Lower lobe of right lung (tissue), 2 donors: ENCODE measurements at regions not wholly inside any gene's neighbourhood (a gene's known extent, or its start where the extent isn't known, plus 50 kb on each side); places are given as distances from the start of the nearest gene placed in this dataset.
A peak's percentile ranks its signal among the peaks of the same experiment; 100 is the strongest.

Source experiments
- ATAC-seq, 2 donors: fragments of 200-7000 bp; cut with Tn5 transposase; one replicate each; pipeline ENCODE4 v1.9.1; 2020 to 2022; ENCODE audit warnings: mild to moderate bottlenecking in 2 of 2, moderate library complexity in 2 of 2
- DNase-seq: peaks from one replicate; pipeline ENCODE4 v3.0.0-alpha.2; 2020
- H3K27ac ChIP-seq: fragments of 200-600 bp; one replicate; pipeline ENCODE4 v1.8.0; 2022
- H3K27me3 ChIP-seq: fragments of 200-600 bp; one replicate; pipeline ENCODE4 v1.8.0; 2022; ENCODE audit warnings: low read depth
- H3K36me3 ChIP-seq: fragments of 200-600 bp; one replicate; pipeline ENCODE4 v1.8.0; 2022; ENCODE audit warnings: mild to moderate bottlenecking
- H3K4me1 ChIP-seq: fragments of 200-600 bp; one replicate; pipeline ENCODE4 v1.8.0; 2022
- H3K4me3 ChIP-seq: fragments of 200-600 bp; one replicate; pipeline ENCODE4 v1.8.0; 2022; ENCODE audit warnings: mild to moderate bottlenecking
- H3K9me3 ChIP-seq: fragments of 200-600 bp; one replicate; pipeline ENCODE4 v1.8.0; 2022
- intact Hi-C: fragments of 100-400 bp; cut with DNase I; formaldehyde crosslinking; loops from one replicate; pipeline ENCODE4 v1.11.0; 2022
- TF ChIP-seq, protein P1 (sequence below): fragments of 200-600 bp; IDR thresholded peaks from one replicate; pipeline ENCODE4 v1.8.0; 2022; ENCODE audit warnings: antibody characterized with exemption, mild to moderate bottlenecking
- donor health status: DM: no; HTN: yes; CAD: no; lungs with severe emphysema.

DNA sequence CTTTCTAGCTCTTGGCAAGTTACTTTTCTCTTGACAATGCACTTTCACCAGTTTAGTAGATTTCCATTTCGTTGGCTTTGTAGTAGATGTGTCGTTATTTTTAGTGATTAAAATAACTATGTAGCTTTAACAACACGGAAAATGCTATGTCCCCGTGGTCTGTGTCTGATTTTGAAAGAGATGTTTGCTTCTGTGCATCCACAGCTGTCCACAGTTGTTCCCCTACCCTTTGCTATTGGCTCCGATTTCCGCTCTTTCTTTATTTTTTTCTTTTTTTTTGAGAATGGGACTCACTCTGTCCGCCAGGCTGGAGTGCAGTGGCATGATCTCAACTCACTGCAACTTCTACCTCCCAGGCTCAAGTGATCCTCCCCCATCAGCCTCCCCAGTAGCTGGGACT is 533.9 kb downstream of the IRX1 start:
- Histone ChIP-seq H3K9me3 (no peaks in the 10 kb centered on the region), H3K4me1 (no peaks in the 10 kb centered on the region), H3K27me3 (no peaks in the 10 kb centered on the region), H3K36me3 (no peaks in the 10 kb centered on the region), H3K27ac (no peak overlapping the region), H3K4me3 (no peak overlapping the region)
- intact Hi-C loops, result no loop called here
- DNase-seq (no peak), ATAC-seq (no peak)
- TF ChIP-seq, protein P1, sequence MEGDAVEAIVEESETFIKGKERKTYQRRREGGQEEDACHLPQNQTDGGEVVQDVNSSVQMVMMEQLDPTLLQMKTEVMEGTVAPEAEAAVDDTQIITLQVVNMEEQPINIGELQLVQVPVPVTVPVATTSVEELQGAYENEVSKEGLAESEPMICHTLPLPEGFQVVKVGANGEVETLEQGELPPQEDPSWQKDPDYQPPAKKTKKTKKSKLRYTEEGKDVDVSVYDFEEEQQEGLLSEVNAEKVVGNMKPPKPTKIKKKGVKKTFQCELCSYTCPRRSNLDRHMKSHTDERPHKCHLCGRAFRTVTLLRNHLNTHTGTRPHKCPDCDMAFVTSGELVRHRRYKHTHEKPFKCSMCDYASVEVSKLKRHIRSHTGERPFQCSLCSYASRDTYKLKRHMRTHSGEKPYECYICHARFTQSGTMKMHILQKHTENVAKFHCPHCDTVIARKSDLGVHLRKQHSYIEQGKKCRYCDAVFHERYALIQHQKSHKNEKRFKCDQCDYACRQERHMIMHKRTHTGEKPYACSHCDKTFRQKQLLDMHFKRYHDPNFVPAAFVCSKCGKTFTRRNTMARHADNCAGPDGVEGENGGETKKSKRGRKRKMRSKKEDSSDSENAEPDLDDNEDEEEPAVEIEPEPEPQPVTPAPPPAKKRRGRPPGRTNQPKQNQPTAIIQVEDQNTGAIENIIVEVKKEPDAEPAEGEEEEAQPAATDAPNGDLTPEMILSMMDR, result no peak

DNA sequence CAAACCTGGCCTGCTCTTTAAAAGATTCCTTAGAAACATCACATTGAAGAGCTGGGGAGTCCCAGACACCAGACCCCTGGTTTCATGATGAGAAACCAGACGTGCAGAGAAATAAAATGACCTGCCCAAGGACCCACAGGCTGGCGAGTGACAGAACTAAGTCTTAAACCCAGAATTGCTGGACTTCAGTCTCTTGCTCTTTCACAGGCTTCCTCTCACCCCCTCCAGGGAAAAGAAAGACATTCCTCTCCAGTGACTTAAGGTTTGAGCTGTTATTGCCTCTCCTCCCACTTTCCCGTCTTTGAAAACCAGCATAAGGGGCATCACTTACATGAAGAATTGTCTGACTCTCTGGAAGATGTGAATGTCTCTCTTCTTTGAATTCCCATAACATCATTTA is 535.2 kb downstream of the IRX1 start:
- TF ChIP-seq, protein P1, result no peak
- no peaks in the 10 kb centered on the region for H3K36me3 ChIP-seq
- no peak overlapping the region for H3K27ac ChIP-seq
- ATAC-seq, result no peak
- H3K4me1 ChIP-seq, result no peaks in the 10 kb centered on the region
- intact Hi-C loops, result no loop called here
- H3K9me3 ChIP-seq, result no peaks in the 10 kb centered on the region
- DNase-seq, result no peak
- no peak overlapping the region for H3K4me3 ChIP-seq
- no peaks in the 10 kb centered on the region for H3K27me3 ChIP-seq

DNA sequence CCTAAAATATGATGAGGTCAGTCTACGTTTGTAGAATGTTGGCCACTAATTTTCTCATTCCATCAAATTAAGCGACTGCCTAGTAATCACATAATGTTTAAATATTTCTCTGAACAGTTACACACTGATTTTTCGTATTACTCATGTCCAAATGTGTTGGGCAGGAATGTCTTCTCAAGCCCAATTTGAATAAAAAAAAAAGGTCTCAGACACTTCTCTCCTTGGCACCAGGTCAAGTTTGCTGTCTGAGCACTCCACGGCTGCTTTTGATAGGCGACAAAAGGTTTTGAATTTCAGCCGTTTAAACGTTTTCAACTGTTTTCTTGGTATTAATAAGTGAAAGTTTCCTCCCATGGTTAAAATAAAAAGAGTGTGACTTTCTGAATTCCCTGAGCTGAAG is 542.1 kb downstream of the IRX1 start:
- intact Hi-C loops, result no loop called here
- Histone ChIP-seq H3K4me3 (no peak overlapping the region), H3K36me3 (no peaks in the 10 kb centered on the region), H3K9me3 (no peaks in the 10 kb centered on the region), H3K27me3 (no peaks in the 10 kb centered on the region), H3K27ac (no peak overlapping the region), H3K4me1 (no peaks in the 10 kb centered on the region)
- TF ChIP-seq, protein P1, result no peak
- ATAC-seq (no peak), DNase-seq (no peak)

DNA sequence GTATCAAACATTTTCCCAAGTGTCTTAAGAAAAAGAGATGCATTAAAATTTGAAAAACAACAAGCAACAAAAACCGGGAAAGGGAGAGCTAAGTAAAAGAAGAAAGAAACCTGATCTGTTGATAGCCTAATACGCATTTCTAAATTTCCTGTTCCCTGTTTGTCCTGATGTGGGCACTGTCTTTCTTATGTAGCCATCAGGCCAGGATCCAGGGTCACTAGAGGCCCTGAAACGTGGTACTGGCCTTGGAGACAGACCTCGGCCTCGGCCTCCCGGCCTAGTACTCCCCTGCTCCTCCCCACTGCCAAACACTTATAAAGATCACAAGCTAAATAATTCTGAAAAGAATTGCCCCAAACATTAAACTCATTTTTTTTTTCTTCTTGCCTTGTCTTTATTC is 547.2 kb downstream of the IRX1 start:
- Histone ChIP-seq H3K9me3 (no peaks in the 10 kb centered on the region), H3K4me3 (no peak overlapping the region), H3K27me3 (no peaks in the 10 kb centered on the region), H3K36me3 (no peaks in the 10 kb centered on the region), H3K4me1 (no peaks in the 10 kb centered on the region), H3K27ac (no peak overlapping the region)
- intact Hi-C loops, result no loop called here
- TF ChIP-seq, protein P1, result no peak
- no peak for DNase-seq
- ATAC-seq, result no peak

DNA sequence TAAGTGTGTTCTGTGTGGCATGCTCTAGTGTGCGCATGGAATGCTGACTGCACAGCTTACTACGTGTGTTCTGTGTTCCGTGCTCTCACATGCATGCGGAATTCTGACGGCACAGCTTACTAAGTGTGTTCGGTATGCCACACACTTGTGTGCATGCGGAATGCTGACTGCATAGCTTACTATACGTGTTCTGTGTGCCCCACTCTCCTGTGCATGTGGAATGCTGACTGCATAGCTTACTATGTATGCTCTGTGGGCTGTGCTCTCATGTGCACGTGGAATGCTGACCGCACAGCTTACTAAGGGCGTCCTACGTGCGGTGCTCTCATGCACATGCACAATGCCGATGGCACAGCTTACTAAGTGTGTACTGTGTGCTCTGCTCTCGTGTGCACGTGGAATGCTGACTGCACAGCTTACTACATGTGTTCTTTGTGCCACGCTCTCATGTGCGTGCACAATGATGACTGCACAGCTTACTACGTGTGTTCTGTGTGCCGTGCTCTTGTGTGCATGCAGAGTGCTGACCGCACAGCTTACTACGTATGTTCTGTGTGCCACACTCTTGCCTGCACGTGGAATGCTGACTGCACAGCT is 548.9 kb downstream of the IRX1 start:
- ATAC-seq (peak in 1 of 2 donors; percentile 21), DNase-seq (no peak)
- H3K9me3 ChIP-seq, result no peaks in the 10 kb centered on the region
- intact Hi-C loops, result no loop called here
- no peaks in the 10 kb centered on the region for H3K4me1 ChIP-seq
- TF ChIP-seq, protein P1, result no peak
- H3K36me3 ChIP-seq, result no peaks in the 10 kb centered on the region
- no peak overlapping the region for H3K27ac ChIP-seq
- H3K27me3 ChIP-seq, result no peaks in the 10 kb centered on the region
- no peak overlapping the region for H3K4me3 ChIP-seq

DNA sequence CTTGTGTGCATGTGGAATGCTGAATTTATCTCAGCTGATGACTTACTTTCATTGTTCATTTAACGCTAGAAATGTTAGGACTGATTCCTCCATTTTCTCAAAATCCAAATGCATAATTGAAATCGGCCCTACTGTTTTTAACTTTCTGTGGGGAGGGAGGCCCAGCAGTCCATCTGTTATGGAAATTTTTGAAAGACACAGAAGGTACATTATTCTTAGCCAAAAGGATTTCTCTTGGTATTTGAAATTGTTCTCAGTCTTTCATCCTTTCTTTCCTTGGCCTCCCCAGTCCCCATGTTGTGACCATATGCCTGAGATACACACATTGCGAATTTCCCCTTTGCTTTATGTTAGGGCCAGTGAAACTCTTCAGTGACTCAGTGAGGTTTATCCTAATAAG is 549.9 kb downstream of the IRX1 start:
- no peaks in the 10 kb centered on the region for H3K4me1 ChIP-seq
- no peak overlapping the region for H3K4me3 ChIP-seq
- no peaks in the 10 kb centered on the region for H3K9me3 ChIP-seq
- H3K27ac ChIP-seq, result no peak overlapping the region
- H3K27me3 ChIP-seq, result no peaks in the 10 kb centered on the region
- intact Hi-C loops, result no loop called here
- no peak for DNase-seq
- ATAC-seq, result no peak
- H3K36me3 ChIP-seq, result no peaks in the 10 kb centered on the region
- TF ChIP-seq, protein P1, result no peak
